NCI-H460 (cell line): ENCODE measurements at regions not wholly inside any gene's neighbourhood (a gene's known extent, or its start where the extent isn't known, plus 50 kb on each side); places are given as distances from the start of the nearest gene placed in this dataset.
"Not testable (repeated sequence)": the region's sequence is repeated elsewhere in the genome, so short reads cannot be mapped to it uniquely, and the experiment has no call there.

Experiments used
- DNase-seq: peaks from one replicate; pipeline ENCODE4 v3.0.0-alpha.2; 2016; ENCODE audit warnings: low read depth; ENCODE audit errors: extremely low read depth

DNA sequence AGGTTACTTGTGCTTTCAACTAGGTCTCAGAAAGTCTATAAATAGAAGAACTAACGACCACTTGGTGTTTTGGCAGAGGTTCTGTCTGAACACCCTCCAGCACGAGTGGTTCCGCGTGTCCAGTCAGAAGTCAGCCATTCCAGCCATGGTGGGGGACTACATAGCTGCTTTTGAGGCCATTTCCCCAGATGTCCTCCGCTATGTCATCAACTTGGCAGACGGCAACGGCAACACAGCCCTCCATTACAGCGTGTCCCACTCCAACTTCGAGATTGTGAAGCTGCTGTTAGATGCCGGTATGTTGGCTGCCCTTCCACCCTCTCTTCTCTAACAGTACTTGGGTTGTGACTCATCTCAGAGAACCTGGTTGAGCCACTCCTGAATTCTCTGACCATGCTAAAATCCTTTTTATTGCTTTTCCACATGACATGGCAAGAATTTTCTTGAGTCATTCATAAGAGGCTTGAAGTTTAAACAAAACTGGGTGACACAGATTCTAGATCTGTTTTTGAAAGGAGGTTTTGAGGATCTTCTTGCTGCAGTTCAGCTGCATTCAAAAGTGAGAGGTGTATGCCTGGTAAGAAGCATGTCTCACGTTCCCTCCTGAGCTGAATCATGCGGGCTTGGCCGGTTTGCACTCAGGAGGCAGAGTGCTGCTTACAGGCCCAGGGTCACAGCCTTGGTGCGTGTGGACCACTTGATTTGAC lies 103.1 kb upstream of the DMRT1 start:
- peak; percentile 16 for DNase-seq

DNA sequence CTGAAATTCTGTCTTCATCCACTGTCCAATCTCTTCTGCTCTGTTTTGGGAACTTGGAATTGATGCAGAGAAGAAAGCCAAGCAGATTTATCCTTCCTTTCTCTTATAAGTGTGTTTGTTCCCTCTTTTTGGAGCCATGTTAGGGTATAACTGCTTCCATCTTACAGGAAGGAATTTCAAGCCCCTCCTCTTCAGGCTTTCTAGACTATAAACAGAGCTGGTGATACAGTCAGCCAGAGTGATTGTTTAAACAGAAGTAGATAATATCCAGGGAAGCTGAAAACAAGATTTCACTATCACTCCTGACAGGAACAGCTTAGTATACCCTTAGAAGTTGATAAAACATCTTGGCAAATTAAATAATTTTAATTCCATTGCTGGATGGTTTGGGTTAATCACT lies 102.1 kb upstream of the DMRT1 start:
- no peak for DNase-seq

GRCh38 chr9:740221-740620 lies 101.3 kb upstream of the DMRT1 start:
- DNase-seq, result no peak

DNA sequence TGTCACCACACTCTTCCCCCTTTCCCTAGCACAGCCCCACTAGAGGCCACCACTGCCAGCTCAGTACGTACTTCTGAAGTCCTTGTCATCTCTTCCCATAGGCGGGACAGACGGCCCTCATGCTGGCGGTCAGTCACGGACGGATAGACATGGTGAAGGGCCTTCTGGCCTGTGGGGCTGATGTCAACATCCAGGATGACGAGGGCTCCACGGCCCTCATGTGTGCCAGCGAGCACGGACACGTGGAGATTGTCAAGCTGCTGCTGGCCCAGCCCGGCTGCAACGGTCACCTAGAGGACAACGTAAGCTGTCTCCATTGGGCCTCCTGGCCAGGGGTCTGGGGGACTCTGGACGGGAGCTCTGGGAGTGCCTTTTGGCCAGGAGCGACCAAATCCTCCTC lies 99.4 kb upstream of the DMRT1 start:
- no peak for DNase-seq

DNA sequence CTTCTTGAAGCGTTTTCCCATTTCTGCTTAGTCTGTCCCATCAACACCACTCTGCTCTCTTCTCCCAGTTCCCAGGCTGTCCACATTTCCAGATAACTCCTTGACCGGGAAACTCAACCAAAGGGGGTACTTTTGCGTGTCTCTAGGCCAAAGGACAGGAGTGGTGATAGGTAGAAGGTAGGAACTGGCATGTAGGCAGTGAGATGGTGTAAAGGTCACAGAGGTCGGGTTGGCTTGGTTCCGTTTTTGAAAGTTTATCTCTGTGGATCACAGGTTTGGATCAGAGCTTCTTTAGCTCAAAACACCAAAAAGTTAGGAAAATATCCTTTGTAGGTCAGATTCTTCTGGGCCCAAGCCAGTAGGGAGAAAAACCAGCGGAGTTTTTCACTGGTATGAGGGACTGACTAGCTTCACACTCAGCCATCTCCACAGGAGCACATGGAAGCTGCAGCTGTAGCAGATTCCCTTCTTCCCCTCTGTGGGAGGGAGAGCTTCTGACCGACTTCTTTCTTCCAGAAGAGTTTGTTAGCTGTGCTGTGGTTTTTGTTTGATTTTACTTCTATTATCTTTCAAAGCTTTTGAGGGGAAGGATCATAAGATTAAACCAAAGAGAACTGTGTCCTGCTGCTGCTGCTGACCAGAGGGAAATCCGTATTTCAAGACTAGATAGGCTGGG lies 98.4 kb upstream of the DMRT1 start:
- no peak for DNase-seq

- DNase-seq, result no peak
Measured at GRCh38 chr9:744046-744712, 97.3 kb upstream of the DMRT1 start.

- DNase-seq, result no peak
Measured at GRCh38 chr9:744790-745484, 96.6 kb upstream of the DMRT1 start.

GRCh38 chr9:745761-746380 lies 95.6 kb upstream of the DMRT1 start:
- DNase-seq, result no peak

- no peak for DNase-seq
Measured at GRCh38 chr9:746661-747434, 94.6 kb upstream of the DMRT1 start.

DNA sequence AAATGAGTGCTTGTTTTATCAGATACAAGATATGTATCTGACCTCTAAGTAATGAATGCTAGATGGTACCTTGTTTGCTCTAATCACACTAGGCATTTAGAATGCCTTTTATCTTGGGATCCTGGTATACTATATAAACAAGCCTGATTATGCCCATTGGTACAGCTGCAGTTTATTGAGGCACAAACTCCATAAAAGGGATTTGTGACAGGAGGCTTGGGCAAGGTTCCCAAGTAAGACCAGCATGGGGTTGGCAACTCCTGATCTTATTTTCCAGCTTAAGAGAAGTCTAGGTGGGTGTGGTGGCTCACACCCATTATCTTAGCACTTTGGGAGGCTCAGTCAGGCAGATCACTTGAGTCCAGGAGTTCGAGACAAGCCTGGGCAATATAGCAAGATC lies 93.9 kb upstream of the DMRT1 start:
- DNase-seq, result no peak

DNA sequence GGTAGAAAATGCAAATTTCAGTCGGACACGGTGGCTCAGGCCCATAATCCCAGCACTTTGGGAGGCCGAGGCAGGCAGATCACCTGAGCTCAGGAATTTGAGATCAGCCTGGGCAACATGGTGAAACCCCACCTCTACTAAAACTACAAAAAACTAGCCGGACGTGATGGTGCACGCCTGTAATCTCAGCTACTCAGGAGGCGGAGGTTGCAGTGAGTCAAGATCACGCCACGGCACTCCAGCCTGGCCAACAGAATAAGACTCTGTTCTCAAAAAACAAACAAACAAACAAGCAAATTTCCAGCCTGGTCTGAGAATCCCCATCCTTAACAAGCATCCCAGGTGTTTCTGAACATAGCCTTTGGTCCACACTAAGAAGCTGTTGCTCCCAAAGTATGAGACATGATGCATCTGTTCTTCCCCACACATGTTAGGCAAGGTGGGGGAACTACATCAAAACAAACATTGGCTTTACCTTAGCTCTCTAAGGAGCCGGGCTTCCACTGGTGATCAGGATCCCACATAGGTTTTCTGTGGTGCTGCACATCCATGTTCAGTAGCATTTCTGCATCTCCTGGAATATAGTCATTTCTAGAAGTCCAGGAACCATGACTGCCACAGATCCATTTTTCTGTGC lies 92.5 kb upstream of the DMRT1 start:
- DNase-seq, result no peak

DNA sequence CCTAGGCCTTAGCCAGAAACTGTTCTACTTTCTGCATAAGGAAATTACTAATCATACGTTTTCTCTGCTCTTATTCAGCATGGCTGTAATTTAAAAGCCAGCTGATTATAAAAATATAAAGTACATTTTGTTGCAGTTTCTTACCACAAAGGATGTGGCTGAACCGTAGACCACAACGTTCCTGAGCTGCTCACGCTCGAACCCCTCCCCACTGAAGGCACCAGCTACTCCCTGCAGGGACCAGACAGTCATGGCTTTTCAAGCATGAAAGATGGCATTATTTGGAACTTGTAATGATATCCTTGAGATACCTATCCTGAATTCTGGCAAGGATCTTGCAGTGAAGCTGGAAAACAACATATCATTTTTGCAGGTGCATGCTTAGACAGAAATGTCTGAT lies 91.8 kb upstream of the DMRT1 start:
- no peak for DNase-seq

DNA sequence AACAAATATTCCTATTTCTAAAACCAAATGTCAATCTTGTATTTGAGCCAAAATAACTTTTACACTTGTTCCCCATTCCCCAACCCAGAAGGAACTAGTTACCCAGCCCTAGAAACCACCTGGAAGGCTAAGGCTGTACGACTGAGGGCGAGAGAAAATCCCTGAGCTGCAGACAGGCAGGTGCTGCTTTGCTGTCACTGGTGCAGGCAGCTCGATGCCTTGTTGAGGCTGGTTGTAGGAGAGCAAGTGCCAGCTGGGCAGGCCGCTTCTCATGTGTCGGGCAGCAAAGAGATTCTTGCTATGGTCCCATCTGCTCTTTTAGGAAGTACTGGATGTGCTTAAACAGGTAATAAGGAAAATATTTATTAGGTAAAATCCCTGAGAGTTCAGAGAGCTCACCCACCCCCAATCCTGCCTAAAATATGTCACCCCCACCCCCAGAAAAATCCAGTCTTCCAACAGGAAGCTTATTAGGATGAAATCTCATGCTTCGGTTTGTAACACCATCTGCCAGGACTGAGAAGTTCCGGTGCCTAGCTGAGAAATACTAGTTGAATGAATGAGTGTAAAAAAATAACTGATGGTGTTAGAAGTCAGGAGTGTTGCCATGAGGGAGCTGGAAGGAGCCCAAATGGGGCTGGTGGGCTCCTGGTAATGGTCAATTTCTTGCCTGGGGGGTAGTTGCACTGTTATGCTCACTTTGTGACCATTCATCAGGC lies 91.1 kb upstream of the DMRT1 start:
- no peak for DNase-seq

GRCh38 chr9:751137-752051 lies 90.1 kb upstream of the DMRT1 start:
- no peak for DNase-seq

GRCh38 chr9:752201-752600 lies 89.3 kb upstream of the DMRT1 start:
- DNase-seq, result no peak

- DNase-seq, result no peak
Measured at GRCh38 chr9:752681-753200, 88.8 kb upstream of the DMRT1 start.

DNA sequence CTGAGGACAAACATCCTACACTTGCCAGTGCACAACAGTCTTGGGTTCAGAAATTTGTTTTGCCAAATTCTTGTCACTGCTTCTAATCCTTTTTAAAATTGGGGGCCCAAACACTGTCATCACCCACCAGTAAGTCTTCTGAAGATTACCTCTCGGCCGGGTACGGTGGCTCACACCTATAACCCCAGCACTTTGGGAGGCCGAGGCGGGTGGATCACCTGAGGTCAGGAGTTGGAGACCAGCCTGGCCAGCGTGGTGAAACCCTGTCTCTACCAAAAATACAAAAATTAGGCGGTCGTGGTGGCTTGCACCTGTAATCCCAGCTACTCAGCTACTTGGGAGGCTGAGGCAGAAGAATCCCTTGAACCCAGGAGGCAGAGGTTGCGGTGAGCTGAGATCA lies 87.8 kb upstream of the DMRT1 start:
- DNase-seq, result not testable (repeated sequence)
